Activated CD4-positive, alpha-beta T cell treated with anti-CD3 and anti-CD28 coated beads, Interleukin-2, Interleukin-6, amounts not matched to agents 100 ng/mL and 50 ng/mL, durations not matched to agents 16 hours and 8 hours (primary cell): ENCODE measurements at regions not wholly inside any gene's neighbourhood (a gene's known extent, or its start where the extent isn't known, plus 50 kb on each side); places are given as distances from the start of the nearest gene placed in this dataset.

Experiments
- DNase-seq: peaks from one replicate; pipeline ENCODE4 v3.0.0-alpha.2; 2020

GRCh38 chrX:79645749-79646148 is 278.6 kb upstream of the ITM2A start:
- DNase-seq, result no peak

- DNase-seq, result no peak
These were observed 264.4 kb upstream of the ITM2A start for GRCh38 chrX:79631526-79631925.

GRCh38 chrX:79630033-79631009 is 263.2 kb upstream of the ITM2A start:
- DNase-seq, result peak; percentile 21

- DNase-seq, result no peak
These were observed 256.1 kb upstream of the ITM2A start for GRCh38 chrX:79623098-79623762.

GRCh38 chrX:79618280-79618679 is 251.1 kb upstream of the ITM2A start:
- no peak for DNase-seq

- DNase-seq, result no peak
These were observed 237.2 kb upstream of the ITM2A start for GRCh38 chrX:79604364-79604763.

GRCh38 chrX:79601341-79602131 is 234.4 kb upstream of the ITM2A start:
- DNase-seq, result no peak

GRCh38 chrX:79592259-79592658 is 225.1 kb upstream of the ITM2A start:
- no peak for DNase-seq

- DNase-seq, result no peak
These were observed 221.1 kb upstream of the ITM2A start for GRCh38 chrX:79588233-79588632.

GRCh38 chrX:79573760-79574159 is 206.6 kb upstream of the ITM2A start:
- DNase-seq, result no peak

GRCh38 chrX:79572566-79572965 is 205.4 kb upstream of the ITM2A start:
- DNase-seq, result no peak

- no peak for DNase-seq
These were observed 203.5 kb upstream of the ITM2A start for GRCh38 chrX:79570524-79571240.

GRCh38 chrX:79568309-79568708 is 201.2 kb upstream of the ITM2A start:
- DNase-seq, result no peak

GRCh38 chrX:79564362-79564761 is 197.2 kb upstream of the ITM2A start:
- no peak for DNase-seq

GRCh38 chrX:79559290-79559689 is 192.2 kb upstream of the ITM2A start:
- DNase-seq, result no peak

- DNase-seq, result no peak
These were observed 190.1 kb upstream of the ITM2A start for GRCh38 chrX:79557212-79557611.

GRCh38 chrX:79556800-79557199 is 189.7 kb upstream of the ITM2A start:
- no peak for DNase-seq

- DNase-seq, result no peak
These were observed 163.4 kb upstream of the ITM2A start for GRCh38 chrX:79530310-79531108.

- peak; percentile 21 for DNase-seq
These were observed 157.5 kb upstream of the ITM2A start for GRCh38 chrX:79524642-79525041.

GRCh38 chrX:79515529-79515928 is 148.4 kb upstream of the ITM2A start:
- no peak for DNase-seq

- DNase-seq, result no peak
These were observed 144.7 kb upstream of the ITM2A start for GRCh38 chrX:79511799-79512198.

GRCh38 chrX:79506001-79506400 is 138.9 kb upstream of the ITM2A start:
- DNase-seq, result no peak
